Thyroid gland (tissue), 4 donors: ENCODE measurements at regions not wholly inside any gene's neighbourhood (a gene's known extent, or its start where the extent isn't known, plus 50 kb on each side); places are given as distances from the start of the nearest gene placed in this dataset.

Experiments
- DNase-seq, 2 donors: peaks; one replicate each; pipeline ENCODE4 v3.0.0-alpha.2; 2019
- H3K27ac ChIP-seq, 3 donors: fragments of 200-600 bp; sonication (generic); 1 replicate in 2 of 3; 2 replicates in 1 of 3; pipeline ENCODE4 v1.5.1; 2016 to 2019; ENCODE audit warnings: mild to moderate bottlenecking in 1 of 3, moderate library complexity in 1 of 3
- H3K27me3 ChIP-seq: fragments of 200-600 bp; sonication (generic); one replicate; pipeline ENCODE4 v1.5.1; 2019
- H3K36me3 ChIP-seq, 2 donors: fragments of 200-600 bp; sonication (generic); one replicate each; pipeline ENCODE4 v1.5.1; 2016 to 2019
- H3K4me1 ChIP-seq, 2 donors: fragments of 200-600 bp; sonication (generic); one replicate each; pipeline ENCODE4 v1.5.1; 2017 to 2019
- H3K4me3 ChIP-seq, 3 donors: fragments of 200-600 bp; sonication (generic); replicated peaks in 1 of 3; 1 replicate in 2 of 3; 2 replicates in 1 of 3; pipeline ENCODE4 v1.5.1; 2016; ENCODE audit warnings: mild to moderate bottlenecking in 1 of 3
- H3K9me3 ChIP-seq: fragments of 200-600 bp; sonication (generic); one replicate; pipeline ENCODE4 v1.5.1; 2017
- POLR2A ChIP-seq, 2 donors: fragments of 450-650 bp; IDR thresholded peaks; one replicate each; pipeline ENCODE4 v1.6.1; 2017; ENCODE audit warnings: antibody characterized with exemption in 2 of 2, mild to moderate bottlenecking in 2 of 2, moderate library complexity in 1 of 2
- WGBS, 2 donors: methylation state at CpG; one replicate each; pipeline ENCODE4 v1.1.5; 2017; 5-methylcytosine and 5-hydroxymethylcytosine counted together
- intact Hi-C: fragments of 100-400 bp; cut with DNase I; formaldehyde crosslinking; loops from one replicate; pipeline ENCODE4 v1.15.1; 2023
- TF ChIP-seq, protein P1 (sequence below), 6 experiments: fragments of 200-600 bp in 3 of 6; fragments of 450-650 bp in 3 of 6; sonication (generic) in 3 of 6; IDR thresholded peaks; one replicate each; pipeline ENCODE4 v1.5.1; 2016 to 2019; ENCODE audit warnings: antibody characterized with exemption in 6 of 6, mild to moderate bottlenecking in 2 of 6, inconsistent platforms in 1 of 6, moderate library complexity in 1 of 6

- 76% methylated on average over 13 of the region's 13 CpGs for WGBS, 2 donors
- no peaks in the 10 kb centered on the region for H3K27me3 ChIP-seq
Observed at GRCh38 chr12:116426391-116427136, 132.6 kb upstream of the MAP1LC3B2 start.

DNA sequence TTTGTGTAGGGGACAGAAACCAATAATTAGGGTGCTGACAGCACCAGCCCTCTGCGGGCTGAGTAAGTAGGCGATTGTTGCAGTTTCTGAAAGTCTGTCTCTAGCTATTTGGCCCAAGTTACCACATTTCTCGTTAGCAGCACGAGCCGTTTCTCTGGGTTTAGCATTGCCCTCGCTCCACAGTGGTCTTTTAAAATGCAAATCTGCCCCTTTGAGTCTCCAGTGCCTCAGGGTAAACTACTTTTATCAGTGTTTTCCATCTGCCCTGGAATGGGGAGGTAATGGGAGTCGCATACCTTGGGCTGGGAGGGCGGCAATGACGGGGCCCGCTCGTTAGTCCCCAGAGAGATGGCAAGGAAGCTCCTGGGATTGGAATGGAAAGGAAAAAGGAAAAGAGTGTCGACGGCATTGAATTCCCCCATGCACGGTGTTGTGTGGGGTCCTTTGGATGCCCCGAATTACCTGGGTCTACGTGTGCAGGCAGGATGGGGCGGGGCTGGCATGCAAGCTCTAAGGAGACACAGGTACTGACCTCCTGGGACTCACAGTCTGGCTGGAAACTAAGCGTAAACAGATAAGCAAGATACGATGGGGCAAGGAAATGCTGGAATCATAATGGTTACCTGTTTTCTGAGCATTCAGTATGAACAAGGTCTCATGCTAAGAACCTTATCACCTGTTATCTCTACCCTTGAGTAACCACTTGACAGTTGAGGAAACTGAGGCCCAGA is 131.8 kb upstream of the MAP1LC3B2 start:
- intact Hi-C loops: no loop called here
- Histone ChIP-seq H3K4me1 (peaks cover 0 to 3% of the 10 kb centered on the region in 2 donors), H3K27ac (no peak overlapping the region), H3K9me3 (no peaks in the 10 kb centered on the region), H3K27me3 (no peaks in the 10 kb centered on the region), H3K36me3 (no peaks in the 10 kb centered on the region), H3K4me3 (no peak overlapping the region)
- TF ChIP-seq, protein P1, sequence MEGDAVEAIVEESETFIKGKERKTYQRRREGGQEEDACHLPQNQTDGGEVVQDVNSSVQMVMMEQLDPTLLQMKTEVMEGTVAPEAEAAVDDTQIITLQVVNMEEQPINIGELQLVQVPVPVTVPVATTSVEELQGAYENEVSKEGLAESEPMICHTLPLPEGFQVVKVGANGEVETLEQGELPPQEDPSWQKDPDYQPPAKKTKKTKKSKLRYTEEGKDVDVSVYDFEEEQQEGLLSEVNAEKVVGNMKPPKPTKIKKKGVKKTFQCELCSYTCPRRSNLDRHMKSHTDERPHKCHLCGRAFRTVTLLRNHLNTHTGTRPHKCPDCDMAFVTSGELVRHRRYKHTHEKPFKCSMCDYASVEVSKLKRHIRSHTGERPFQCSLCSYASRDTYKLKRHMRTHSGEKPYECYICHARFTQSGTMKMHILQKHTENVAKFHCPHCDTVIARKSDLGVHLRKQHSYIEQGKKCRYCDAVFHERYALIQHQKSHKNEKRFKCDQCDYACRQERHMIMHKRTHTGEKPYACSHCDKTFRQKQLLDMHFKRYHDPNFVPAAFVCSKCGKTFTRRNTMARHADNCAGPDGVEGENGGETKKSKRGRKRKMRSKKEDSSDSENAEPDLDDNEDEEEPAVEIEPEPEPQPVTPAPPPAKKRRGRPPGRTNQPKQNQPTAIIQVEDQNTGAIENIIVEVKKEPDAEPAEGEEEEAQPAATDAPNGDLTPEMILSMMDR (IDR thresholded peaks at IDR 0.05): no peak
- TF ChIP-seq POLR2A (IDR thresholded peaks at IDR 0.05): no peak
- DNase-seq: no peak
- WGBS, 2 donors: 68 to 74% methylated on average over 19 of the region's 19 CpGs

More at GRCh38 chr12:116426391-116427136, 132.6 kb upstream of the MAP1LC3B2 start:
- intact Hi-C loops: no loop called here
- H3K4me1 ChIP-seq: no peaks in the 10 kb centered on the region
- TF ChIP-seq POLR2A (IDR thresholded peaks at IDR 0.05): no peak
- TF ChIP-seq, protein P1 (IDR thresholded peaks at IDR 0.05): no peak
- peak in 1 of 2 donors; percentile 18 for DNase-seq
- no peak overlapping the region for H3K27ac ChIP-seq
- H3K9me3 ChIP-seq: no peaks in the 10 kb centered on the region
- H3K4me3 ChIP-seq: no peak overlapping the region
- H3K36me3 ChIP-seq: no peaks in the 10 kb centered on the region

DNA sequence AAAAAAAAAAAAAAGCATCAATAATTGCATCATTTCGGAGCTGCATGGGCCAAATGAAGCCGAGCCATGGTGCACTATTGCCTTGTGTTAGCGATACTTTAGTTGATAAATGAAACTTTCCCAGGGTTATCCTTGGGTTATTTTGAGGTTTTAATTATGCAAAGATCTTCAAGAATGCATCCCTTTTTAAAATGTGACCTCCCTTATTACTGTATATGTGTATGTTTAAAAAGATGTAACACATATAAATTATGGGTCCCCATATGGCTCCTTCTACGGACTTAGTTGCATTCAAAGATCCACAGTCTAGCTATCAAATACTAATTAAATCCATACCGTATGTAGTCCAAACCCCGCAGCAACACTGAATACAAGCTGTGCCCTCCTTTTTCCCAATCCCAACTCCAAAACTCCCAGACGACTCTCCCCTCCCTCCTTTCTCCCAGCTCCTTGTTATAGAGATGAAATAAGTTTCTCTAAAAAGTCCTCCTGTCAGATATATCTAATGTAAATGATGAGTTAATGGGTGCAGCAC is 129.3 kb upstream of the MAP1LC3B2 start:
- Histone ChIP-seq H3K36me3 (no peaks in the 10 kb centered on the region), H3K4me3 (no peak overlapping the region), H3K9me3 (no peaks in the 10 kb centered on the region), H3K27me3 (no peaks in the 10 kb centered on the region), H3K4me1 (peaks cover 12 to 17% of the 10 kb centered on the region in 2 donors), H3K27ac (no peak overlapping the region)
- intact Hi-C loops: no loop called here
- DNase-seq: no peak
- WGBS, 2 donors: 85 to 86% methylated on average over 7 of the region's 7 CpGs
- TF ChIP-seq, protein P1 (IDR thresholded peaks at IDR 0.05): no peak
- no peak for TF ChIP-seq POLR2A (IDR thresholded peaks at IDR 0.05)

DNA sequence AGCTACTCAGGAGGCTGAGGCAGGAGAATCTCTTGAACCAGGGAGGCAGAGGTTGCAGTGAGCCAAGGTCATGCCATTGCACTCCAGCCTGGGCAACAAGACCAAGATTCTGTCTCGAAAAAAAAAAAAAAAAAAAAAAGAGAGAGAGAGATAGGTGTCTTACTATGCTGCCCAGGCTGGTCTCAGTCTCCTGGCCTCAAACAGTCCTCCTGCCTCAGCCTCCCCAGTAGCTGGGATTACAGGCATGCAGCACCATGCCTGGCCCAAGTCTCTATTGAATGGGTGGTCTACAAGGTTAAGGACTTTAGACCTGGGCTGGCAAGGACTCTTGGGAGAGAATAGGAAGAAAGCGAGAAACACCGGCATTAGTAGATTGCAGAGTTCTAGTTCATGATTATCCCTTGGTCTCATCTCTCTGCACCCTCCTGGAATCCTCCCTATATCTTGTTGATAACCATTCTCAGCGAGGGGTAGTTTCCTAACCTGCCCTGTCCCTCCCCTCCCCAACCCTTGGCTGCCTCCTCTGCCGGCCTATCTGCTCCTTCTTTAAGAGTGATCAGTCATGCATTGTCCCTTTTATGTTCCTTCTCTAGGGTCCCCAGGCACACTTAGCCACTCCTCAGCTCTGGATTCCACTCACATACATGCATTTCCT is 128.1 kb upstream of the MAP1LC3B2 start:
- Histone ChIP-seq H3K36me3 (no peaks in the 10 kb centered on the region), H3K27me3 (no peaks in the 10 kb centered on the region), H3K9me3 (no peaks in the 10 kb centered on the region), H3K27ac (no peak overlapping the region), H3K4me3 (no peak overlapping the region), H3K4me1 (peaks cover 12 to 20% of the 10 kb centered on the region in 2 donors)
- 85 to 87% methylated on average over 5 of the region's 5 CpGs for WGBS, 2 donors
- intact Hi-C loops: no loop called here
- TF ChIP-seq, protein P1 (IDR thresholded peaks at IDR 0.05): no peak
- TF ChIP-seq POLR2A (IDR thresholded peaks at IDR 0.05): no peak
- no peak for DNase-seq
